Tibial nerve (tissue), 4 donors: ENCODE measurements at regions not wholly inside any gene's neighbourhood (a gene's known extent, or its start where the extent isn't known, plus 50 kb on each side); places are given as distances from the start of the nearest gene placed in this dataset.

Experiments used
- DNase-seq, 2 donors: peaks; one replicate each; pipeline ENCODE4 v3.0.0-alpha.2; 2019; ENCODE audit warnings: low spot score in 2 of 2
- H3K27ac ChIP-seq, 4 donors: fragments of 200-600 bp; sonication (generic) in 3 of 4; one replicate each; pipeline ENCODE4 v1.5.1; 2017 to 2019; ENCODE audit warnings: mild to moderate bottlenecking in 1 of 4
- H3K27me3 ChIP-seq, 2 donors: fragments of 200-600 bp; sonication (generic) in 1 of 2; one replicate each; pipeline versions ENCODE4 v1.5.1 to v1.6.0; 2017 to 2019
- H3K36me3 ChIP-seq, 3 donors: fragments of 200-600 bp; sonication (generic); one replicate each; pipeline ENCODE4 v1.5.1; 2018 to 2019
- H3K4me1 ChIP-seq, 4 donors: fragments of 200-600 bp; sonication (generic) in 3 of 4; one replicate each; pipeline ENCODE4 v1.5.1; 2017 to 2019
- H3K4me3 ChIP-seq, 4 donors: fragments of 200-600 bp; sonication (generic) in 3 of 4; one replicate each; pipeline ENCODE4 v1.5.1; 2017 to 2019; ENCODE audit warnings: mild to moderate bottlenecking in 1 of 4, moderate library complexity in 1 of 4
- H3K9me3 ChIP-seq, 4 donors: fragments of 200-600 bp; sonication (generic) in 3 of 4; one replicate each; pipeline ENCODE4 v1.5.1; 2017 to 2019
- EP300 ChIP-seq, 2 donors: sonication (generic); formaldehyde crosslinking; IDR thresholded peaks; one replicate each; pipeline ENCODE4 v1.6.1; 2017; ENCODE audit warnings: antibody characterized with exemption in 2 of 2, mild to moderate bottlenecking in 1 of 2
- POLR2A ChIP-seq, 2 donors: fragments of 450-650 bp; IDR thresholded peaks; one replicate each; pipeline ENCODE4 v1.6.1; 2017; ENCODE audit warnings: antibody characterized with exemption in 2 of 2, mild to moderate bottlenecking in 2 of 2, moderate library complexity in 2 of 2
- WGBS, 2 donors: methylation state at CpG; one replicate each; pipeline ENCODE4 v1.1.5; 2018; 5-methylcytosine and 5-hydroxymethylcytosine counted together
- TF ChIP-seq, protein P1 (sequence below), 5 experiments: fragments of 200-600 bp in 3 of 5; fragments of 450-650 bp in 2 of 5; sonication (generic) in 3 of 5; IDR thresholded peaks; one replicate each; pipeline ENCODE4 v1.5.1; 2016 to 2019; ENCODE audit warnings: antibody characterized with exemption in 5 of 5, mild to moderate bottlenecking in 3 of 5, moderate library complexity in 2 of 5

GRCh38 chr2:14944562-14945346 is 312.2 kb downstream of the LRATD1 start:
- no peak for DNase-seq
- Histone ChIP-seq H3K27ac (no peak overlapping the region), H3K9me3 (peaks cover 0 to 16% (median 0%) of the 10 kb centered on the region in 4 donors), H3K27me3 (no peaks in the 10 kb centered on the region), H3K4me3 (no peak overlapping the region), H3K36me3 (no peaks in the 10 kb centered on the region), H3K4me1 (peaks cover 0 to 3% (median 0%) of the 10 kb centered on the region in 4 donors)
- TF ChIP-seq EP300 (IDR thresholded peaks at IDR 0.05) (no peak), POLR2A (IDR thresholded peaks at IDR 0.05) (no peak)
- TF ChIP-seq, protein P1, sequence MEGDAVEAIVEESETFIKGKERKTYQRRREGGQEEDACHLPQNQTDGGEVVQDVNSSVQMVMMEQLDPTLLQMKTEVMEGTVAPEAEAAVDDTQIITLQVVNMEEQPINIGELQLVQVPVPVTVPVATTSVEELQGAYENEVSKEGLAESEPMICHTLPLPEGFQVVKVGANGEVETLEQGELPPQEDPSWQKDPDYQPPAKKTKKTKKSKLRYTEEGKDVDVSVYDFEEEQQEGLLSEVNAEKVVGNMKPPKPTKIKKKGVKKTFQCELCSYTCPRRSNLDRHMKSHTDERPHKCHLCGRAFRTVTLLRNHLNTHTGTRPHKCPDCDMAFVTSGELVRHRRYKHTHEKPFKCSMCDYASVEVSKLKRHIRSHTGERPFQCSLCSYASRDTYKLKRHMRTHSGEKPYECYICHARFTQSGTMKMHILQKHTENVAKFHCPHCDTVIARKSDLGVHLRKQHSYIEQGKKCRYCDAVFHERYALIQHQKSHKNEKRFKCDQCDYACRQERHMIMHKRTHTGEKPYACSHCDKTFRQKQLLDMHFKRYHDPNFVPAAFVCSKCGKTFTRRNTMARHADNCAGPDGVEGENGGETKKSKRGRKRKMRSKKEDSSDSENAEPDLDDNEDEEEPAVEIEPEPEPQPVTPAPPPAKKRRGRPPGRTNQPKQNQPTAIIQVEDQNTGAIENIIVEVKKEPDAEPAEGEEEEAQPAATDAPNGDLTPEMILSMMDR (IDR thresholded peaks at IDR 0.05): no peak
- 67 to 73% methylated on average over 7 of the region's 7 CpGs for WGBS, 2 donors

GRCh38 chr2:14951569-14952285 is 319.2 kb downstream of the LRATD1 start:
- Histone ChIP-seq H3K9me3 (no peaks in the 10 kb centered on the region), H3K36me3 (no peaks in the 10 kb centered on the region), H3K27ac (no peak overlapping the region), H3K4me1 (no peaks in the 10 kb centered on the region), H3K27me3 (no peaks in the 10 kb centered on the region), H3K4me3 (no peak overlapping the region)
- WGBS, 2 donors: 85 to 92% methylated on average over 5 of the region's 5 CpGs
- TF ChIP-seq, protein P1 (IDR thresholded peaks at IDR 0.05): no peak
- no peak for TF ChIP-seq EP300 (IDR thresholded peaks at IDR 0.05)
- TF ChIP-seq POLR2A (IDR thresholded peaks at IDR 0.05): no peak
- DNase-seq: no peak

DNA sequence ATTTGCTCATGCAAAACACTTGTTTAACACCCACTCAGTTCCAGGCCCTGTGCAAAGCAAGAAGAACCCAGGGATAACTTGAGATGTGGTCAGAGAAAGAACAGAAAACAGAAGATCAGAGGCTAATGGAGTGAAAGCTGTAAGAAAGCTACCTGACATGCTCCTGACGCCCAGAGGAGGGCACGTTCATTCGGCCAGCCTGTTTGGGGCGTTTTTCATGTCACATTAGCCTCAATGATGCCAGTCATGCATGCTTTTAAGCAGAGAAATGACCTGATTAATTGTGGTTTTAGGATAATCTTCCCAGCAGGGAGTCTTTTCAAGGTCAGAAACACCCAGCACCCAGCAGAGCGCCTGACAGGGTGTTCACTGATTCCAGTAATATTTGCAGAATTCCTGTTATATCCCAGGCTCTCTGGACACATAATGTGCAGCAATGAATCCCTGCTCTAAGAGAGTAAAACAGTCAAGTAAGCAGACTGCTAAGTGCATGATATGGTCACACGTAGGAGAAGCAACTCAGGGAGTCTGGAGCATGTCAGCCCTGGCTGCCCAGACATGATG is 320.0 kb downstream of the LRATD1 start:
- TF ChIP-seq POLR2A (IDR thresholded peaks at IDR 0.05): no peak
- TF ChIP-seq EP300 (IDR thresholded peaks at IDR 0.05): no peak
- TF ChIP-seq, protein P1 (IDR thresholded peaks at IDR 0.05): no peak
- DNase-seq: no peak
- Histone ChIP-seq H3K4me3 (no peak overlapping the region), H3K27ac (no peak overlapping the region), H3K36me3 (no peaks in the 10 kb centered on the region), H3K4me1 (no peaks in the 10 kb centered on the region), H3K9me3 (no peaks in the 10 kb centered on the region), H3K27me3 (no peaks in the 10 kb centered on the region)
- 61 to 75% methylated on average over 6 of the region's 6 CpGs for WGBS, 2 donors

DNA sequence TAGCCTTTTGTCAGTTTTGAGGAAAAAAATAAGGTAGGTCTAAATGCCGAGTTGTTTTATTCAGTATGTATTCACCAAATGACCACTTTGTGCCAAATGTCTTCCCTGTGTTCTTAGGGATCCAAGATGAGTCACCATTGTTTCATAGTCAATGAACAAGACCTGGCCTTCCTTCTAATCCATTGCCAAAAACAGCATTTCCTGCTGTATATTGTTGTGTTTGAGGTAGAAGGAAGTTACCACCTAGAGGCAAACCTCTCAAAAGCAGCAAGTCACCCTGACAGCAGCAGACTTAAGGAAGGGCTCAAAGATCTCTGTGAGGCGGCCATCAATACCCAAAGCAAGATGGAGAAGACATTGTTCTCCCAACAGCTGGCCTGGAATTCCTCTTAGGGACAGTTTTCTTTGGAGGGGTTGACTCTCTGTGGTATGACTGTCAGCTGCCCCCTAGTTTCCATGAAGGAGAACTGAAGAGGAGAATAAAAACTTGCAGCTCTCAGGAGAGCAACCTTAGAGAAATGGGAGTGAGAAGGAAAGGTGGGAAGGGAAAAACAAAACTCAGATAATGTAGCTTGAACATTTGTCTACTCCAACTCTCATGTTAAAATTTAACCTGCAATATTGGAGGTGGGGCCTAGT is 328.3 kb downstream of the LRATD1 start:
- Histone ChIP-seq H3K9me3 (peaks cover 0 to 3% (median 0%) of the 10 kb centered on the region in 4 donors), H3K27me3 (no peaks in the 10 kb centered on the region), H3K27ac (no peak overlapping the region), H3K4me1 (no peaks in the 10 kb centered on the region), H3K4me3 (no peak overlapping the region), H3K36me3 (no peaks in the 10 kb centered on the region)
- TF ChIP-seq, protein P1 (IDR thresholded peaks at IDR 0.05): no peak
- TF ChIP-seq POLR2A (IDR thresholded peaks at IDR 0.05) (no peak), EP300 (IDR thresholded peaks at IDR 0.05) (no peak)
- DNase-seq: no peak
- 88 to 98% methylated on average over 2 of the region's 2 CpGs for WGBS, 2 donors
